GM12878 (cell line): ENCODE measurements at regions not wholly inside any gene's neighbourhood (a gene's known extent, or its start where the extent isn't known, plus 50 kb on each side); places are given as distances from the start of the nearest gene placed in this dataset.

Experiments
- ATAC-seq: fragments of 200-7000 bp; cut with Tn5 transposase; 3 replicates; pipeline ENCODE4 v1.9.1; 2020; ENCODE audit warnings: mild to moderate bottlenecking, moderate library complexity
- BruUV-seq: library from RNA; stranded (reverse); fragments of 400-500 nt; replicated peaks from 2 replicates; lab custom pipeline; 2021; lab: Mats Ljungman, UMichigan
- CTCF ChIA-PET: fragments of 300-600 bp; sonication (Branson Sonifier 250); formaldehyde crosslinking; extraction: SDS; loops from one replicate; lab custom pipeline; 2021; ENCODE audit warnings: inconsistent platforms; lab: Yijun Ruan, JAX
- POLR2A ChIA-PET: fragments of 350-600 bp; formaldehyde crosslinking; extraction: SDS; loops from one replicate; lab custom pipeline; 2021; ENCODE audit warnings: inconsistent platforms; lab: Charles Lee
- RAD21 ChIA-PET: fragments of 300-600 bp; sonication (Branson Sonifier 250); formaldehyde crosslinking; loops from one replicate; lab custom pipeline; 2023; ENCODE audit warnings: antibody characterized with exemption; ENCODE audit not compliant: unreplicated experiment; lab: Charles Lee
- SMC1A ChIA-PET: fragments of 300-600 bp; sonication (Branson Sonifier 250); formaldehyde crosslinking; loops from one replicate; lab custom pipeline; 2023; ENCODE audit not compliant: unreplicated experiment, uncharacterized antibody; lab: Charles Lee
- DNase-seq: peaks from one replicate; pipeline ENCODE4 v3.0.0-alpha.2; 2011; ENCODE audit warnings: low read depth, low spot score
- FAIRE-seq: peaks from 3 replicates; lab custom pipeline; 2011; peaks lifted over from hg19 to GRCh38; lab: Jason Lieb, UNC
- H2AFZ ChIP-seq: 2 replicates; pipeline ENCODE4 v1.6.0; 2011; ENCODE audit warnings: low read depth, low read length, control low read depth; ENCODE audit not compliant: control insufficient read depth
- H3K27ac ChIP-seq: 2 replicates; pipeline ENCODE4 v1.5.1; 2011; ENCODE audit warnings: control low read depth; ENCODE audit not compliant: control insufficient read depth, insufficient read depth
- H3K27me3 ChIP-seq, 2 experiments: replicated peaks in 1 of 2; 2 replicates each; pipeline versions ENCODE4 v1.6.0 to v1.6.1; 2011; ENCODE audit warnings: low read length in 1 of 2; ENCODE audit not compliant: control insufficient read depth in 2 of 2, insufficient read depth in 2 of 2
- H3K36me3 ChIP-seq, 2 experiments: 2 replicates each; pipeline ENCODE4 v1.5.1; 2011; ENCODE audit warnings: low read length in 1 of 2; ENCODE audit not compliant: control insufficient read depth in 2 of 2, insufficient read depth in 2 of 2
- H3K4me1 ChIP-seq: 2 replicates; pipeline ENCODE4 v1.6.1; 2011; ENCODE audit warnings: mild to moderate bottlenecking, low read length, moderate library complexity, mixed read lengths; ENCODE audit not compliant: control insufficient read depth, insufficient read depth
- H3K4me2 ChIP-seq: 2 replicates; pipeline ENCODE4 v1.6.0; 2011; ENCODE audit warnings: control low read depth; ENCODE audit not compliant: control insufficient read depth, insufficient read depth
- H3K4me3 ChIP-seq: fragments of 200-600 bp; sonication (generic); 2 replicates; pipeline ENCODE4 v1.5.1; 2016
- H3K79me2 ChIP-seq: 2 replicates; pipeline ENCODE4 v1.6.0; 2011; ENCODE audit warnings: low read length; ENCODE audit not compliant: control insufficient read depth, insufficient read depth
- H3K9ac ChIP-seq: 2 replicates; pipeline ENCODE4 v1.8.0; 2011; ENCODE audit warnings: low read length, control low read depth, mixed read lengths; ENCODE audit not compliant: control insufficient read depth, insufficient read depth
- H3K9me3 ChIP-seq: replicated peaks from 3 replicates; pipeline ENCODE4 v1.5.1; 2011; ENCODE audit warnings: mild to moderate bottlenecking, low read length; ENCODE audit not compliant: control insufficient read depth, insufficient read depth
- H4K20me1 ChIP-seq: 2 replicates; pipeline ENCODE4 v1.6.0; 2011; ENCODE audit not compliant: control insufficient read depth, insufficient read depth
- MEF2A ChIP-seq: IDR thresholded peaks from 2 replicates; pipeline ENCODE4 v1.6.1; 2011; ENCODE audit warnings: low read depth, mild to moderate bottlenecking, low read length, moderate library complexity; ENCODE audit not compliant: insufficient read depth
- PML ChIP-seq: IDR thresholded peaks from 2 replicates; pipeline ENCODE4 v1.6.1; 2012; ENCODE audit warnings: low read length, inconsistent platforms
- SP1 ChIP-seq: IDR thresholded peaks from one replicate; pipeline ENCODE4 v1.6.1; 2011; ENCODE audit warnings: low read depth, low read length
- SPI1 ChIP-seq: IDR thresholded peaks from 2 replicates; pipeline ENCODE4 v1.6.1; 2011; ENCODE audit warnings: low read depth, mild to moderate bottlenecking, low read length, moderate library complexity, borderline replicate concordance; ENCODE audit not compliant: insufficient read depth
- SRF ChIP-seq, 2 experiments: IDR thresholded peaks; 2 replicates each; pipeline ENCODE4 v1.6.1; 2011; ENCODE audit warnings: low read depth in 2 of 2, low read length in 2 of 2, mild to moderate bottlenecking in 1 of 2, moderate library complexity in 1 of 2
- WGBS: methylation state at CpG from one replicate; pipeline ENCODE4 v1.1.6; 2016; ENCODE audit warnings: low lambda C conversion rate; ENCODE audit not compliant: insufficient replicate concordance, insufficient coverage; ENCODE audit errors: missing lambda C conversion rate; 5-methylcytosine and 5-hydroxymethylcytosine counted together
- in situ Hi-C: fragments of 300-500 bp; cut with MboI; formaldehyde crosslinking; loops from 9 replicates; pipeline ENCODE4 v1.14.3; 2018; ENCODE audit warnings: mixed read lengths
- intact Hi-C: fragments of 100-400 bp; cut with micrococcal nuclease; formaldehyde crosslinking; loops from one replicate; pipeline ENCODE4 v1.14.2; 2022; ENCODE audit not compliant: unreplicated experiment
- TF ChIP-seq, protein P1 (sequence below): fragments of 450-650 bp; conservative IDR thresholded peaks from 2 replicates; pipeline ENCODE4 v1.6.1; 2017; ENCODE audit warnings: mild to moderate bottlenecking, moderate library complexity
- TF ChIP-seq, protein P2 (sequence below): IDR thresholded peaks from 2 replicates; pipeline ENCODE4 v1.6.1; 2011; ENCODE audit warnings: borderline replicate concordance, low read depth, mild to moderate bottlenecking, moderate library complexity, low read length; ENCODE audit not compliant: insufficient read depth, poor library complexity, severe bottlenecking
- TF ChIP-seq, protein P3 (sequence below): fragments of 450-650 bp; formaldehyde crosslinking; IDR thresholded peaks from 2 replicates; pipeline ENCODE4 v1.4.0; 2022; ENCODE audit warnings: mild to moderate bottlenecking, moderate library complexity

DNA sequence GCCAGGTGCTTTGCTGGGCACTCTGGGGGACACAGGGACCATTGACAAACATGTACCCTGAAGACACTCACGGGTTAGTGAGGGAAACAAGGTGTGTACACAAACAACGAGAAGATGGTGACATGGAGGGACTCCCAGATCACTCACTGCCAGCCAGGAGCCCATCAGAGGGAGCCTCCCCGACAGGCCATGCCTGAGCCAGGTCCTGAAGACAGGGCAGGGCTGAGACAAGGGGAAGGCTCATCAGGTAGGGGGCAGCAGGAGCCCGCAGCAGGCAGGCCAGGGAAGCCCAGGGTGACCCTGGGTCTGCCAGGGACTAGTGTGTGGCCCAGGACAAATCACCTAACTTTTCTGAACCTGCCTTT lies 127.9 kb downstream of the BUD13 start:
- no peak overlapping the region for H3K4me2 ChIP-seq
- 1% methylated on average over 4 of the region's 4 CpGs for WGBS
- FAIRE-seq (no peak), ATAC-seq (no peak; the same call in 2 of the 3 replicates), DNase-seq (no peak)
- H3K4me3 ChIP-seq: no peak overlapping the region
- POLR2A ChIA-PET: no interaction called here
- no peaks in the 10 kb centered on the region for H3K79me2 ChIP-seq
- H2AFZ ChIP-seq: no peak overlapping the region
- H3K27me3 ChIP-seq: no peaks in the 10 kb centered on the region; a peak in 1 of 4 replicates
- RAD21 ChIA-PET: no interaction called here
- H3K27ac ChIP-seq: no peak overlapping the region
- H4K20me1 ChIP-seq: no peaks in the 10 kb centered on the region; the same call in 1 of the 2 replicates
- H3K4me1 ChIP-seq: no peaks in the 10 kb centered on the region
- in situ Hi-C loops: no loop called here
- CTCF ChIA-PET: interaction anchor here (1.5 to 1.9 kb wide), 2 partner anchors 46 to 131 kb away, joined by 5 to 12 read pairs; no protein-coding TSS in a partner anchor
- SMC1A ChIA-PET: interaction anchor here (0.9 to 1.0 kb wide), 2 partner anchors 295 to 521 kb away, joined by 3 read pairs; no protein-coding TSS in a partner anchor
- intact Hi-C loops: loop anchor here (5.0 kb wide), 1 partner anchor 193 kb away; no protein-coding TSS in a partner anchor
- H3K9me3 ChIP-seq: no peaks in the 10 kb centered on the region
- TF ChIP-seq, protein P1, sequence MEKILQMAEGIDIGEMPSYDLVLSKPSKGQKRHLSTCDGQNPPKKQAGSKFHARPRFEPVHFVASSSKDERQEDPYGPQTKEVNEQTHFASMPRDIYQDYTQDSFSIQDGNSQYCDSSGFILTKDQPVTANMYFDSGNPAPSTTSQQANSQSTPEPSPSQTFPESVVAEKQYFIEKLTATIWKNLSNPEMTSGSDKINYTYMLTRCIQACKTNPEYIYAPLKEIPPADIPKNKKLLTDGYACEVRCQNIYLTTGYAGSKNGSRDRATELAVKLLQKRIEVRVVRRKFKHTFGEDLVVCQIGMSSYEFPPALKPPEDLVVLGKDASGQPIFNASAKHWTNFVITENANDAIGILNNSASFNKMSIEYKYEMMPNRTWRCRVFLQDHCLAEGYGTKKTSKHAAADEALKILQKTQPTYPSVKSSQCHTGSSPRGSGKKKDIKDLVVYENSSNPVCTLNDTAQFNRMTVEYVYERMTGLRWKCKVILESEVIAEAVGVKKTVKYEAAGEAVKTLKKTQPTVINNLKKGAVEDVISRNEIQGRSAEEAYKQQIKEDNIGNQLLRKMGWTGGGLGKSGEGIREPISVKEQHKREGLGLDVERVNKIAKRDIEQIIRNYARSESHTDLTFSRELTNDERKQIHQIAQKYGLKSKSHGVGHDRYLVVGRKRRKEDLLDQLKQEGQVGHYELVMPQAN: no peak
- H3K36me3 ChIP-seq: no peaks in the 10 kb centered on the region
- H3K9ac ChIP-seq: no peak overlapping the region
- no TSS peak for BruUV-seq

DNA sequence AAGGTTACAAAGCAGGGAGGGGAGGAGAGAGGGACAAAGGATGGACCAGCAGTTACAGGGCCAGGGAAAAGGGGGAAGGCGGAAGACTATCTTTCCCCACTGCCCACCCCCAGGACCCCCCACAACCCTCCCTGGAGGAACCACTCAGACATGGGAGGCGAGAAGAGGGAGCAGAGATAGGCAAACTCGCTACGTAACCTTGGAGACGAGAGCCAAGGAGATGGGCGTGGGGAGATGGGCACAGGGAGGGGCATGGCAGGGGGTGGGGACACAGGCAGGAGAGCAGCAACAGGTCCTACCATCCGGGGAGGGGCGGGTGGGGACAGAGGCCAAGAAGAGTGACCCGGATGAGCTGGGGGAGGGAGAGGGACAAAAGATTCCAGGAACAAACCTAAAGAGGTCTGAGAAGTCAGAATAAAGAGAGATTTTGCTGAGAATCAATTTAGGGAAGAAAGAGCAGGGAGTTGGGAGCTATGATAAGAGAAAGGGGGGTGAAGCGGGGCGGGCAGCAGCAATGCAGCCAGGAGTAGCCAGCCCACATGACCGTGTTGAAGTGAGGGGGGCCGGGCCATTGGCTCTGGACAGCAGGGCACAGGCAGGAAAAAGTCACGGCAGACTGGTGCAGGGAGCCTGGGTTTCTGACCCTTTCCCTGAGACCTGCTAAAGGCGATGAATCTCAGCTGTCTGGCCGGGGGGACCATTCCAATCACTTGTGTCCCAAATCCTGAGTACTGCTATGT lies 128.4 kb downstream of the BUD13 start:
- ChIA-PET CTCF (interaction anchor here (0.9 to 1.5 kb wide), 2 partner anchors 131 kb away, joined by 3 to 5 read pairs; no protein-coding TSS in a partner anchor), POLR2A (no interaction called here), RAD21 (no interaction called here), SMC1A (interaction anchor here (1.0 kb wide), 1 partner anchor 295 kb away, joined by 3 read pairs; no protein-coding TSS in a partner anchor)
- Histone ChIP-seq H3K4me1 (no peaks in the 10 kb centered on the region), H3K79me2 (no peaks in the 10 kb centered on the region), H3K27ac (no peak overlapping the region), H3K9ac (no peak overlapping the region), H3K4me2 (no peak overlapping the region), H3K27me3 (no peaks in the 10 kb centered on the region; a peak in 1 of 4 replicates), H3K9me3 (no peaks in the 10 kb centered on the region), H4K20me1 (no peaks in the 10 kb centered on the region; the same call in 1 of the 2 replicates), H3K36me3 (no peaks in the 10 kb centered on the region), H2AFZ (no peak overlapping the region), H3K4me3 (no peak overlapping the region)
- no peak for FAIRE-seq
- WGBS: 19% methylated on average over 14 of the region's 16 CpGs
- ATAC-seq: no peak
- BruUV-seq: no TSS peak
- in situ Hi-C loops: no loop called here
- no peak for DNase-seq
- intact Hi-C loops: loop anchor here (5.0 kb wide), 1 partner anchor 192 kb away; no protein-coding TSS in a partner anchor
- TF ChIP-seq, protein P2, sequence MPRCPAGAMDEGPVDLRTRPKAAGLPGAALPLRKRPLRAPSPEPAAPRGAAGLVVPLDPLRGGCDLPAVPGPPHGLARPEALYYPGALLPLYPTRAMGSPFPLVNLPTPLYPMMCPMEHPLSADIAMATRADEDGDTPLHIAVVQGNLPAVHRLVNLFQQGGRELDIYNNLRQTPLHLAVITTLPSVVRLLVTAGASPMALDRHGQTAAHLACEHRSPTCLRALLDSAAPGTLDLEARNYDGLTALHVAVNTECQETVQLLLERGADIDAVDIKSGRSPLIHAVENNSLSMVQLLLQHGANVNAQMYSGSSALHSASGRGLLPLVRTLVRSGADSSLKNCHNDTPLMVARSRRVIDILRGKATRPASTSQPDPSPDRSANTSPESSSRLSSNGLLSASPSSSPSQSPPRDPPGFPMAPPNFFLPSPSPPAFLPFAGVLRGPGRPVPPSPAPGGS: no peak
- TF ChIP-seq, protein P3, sequence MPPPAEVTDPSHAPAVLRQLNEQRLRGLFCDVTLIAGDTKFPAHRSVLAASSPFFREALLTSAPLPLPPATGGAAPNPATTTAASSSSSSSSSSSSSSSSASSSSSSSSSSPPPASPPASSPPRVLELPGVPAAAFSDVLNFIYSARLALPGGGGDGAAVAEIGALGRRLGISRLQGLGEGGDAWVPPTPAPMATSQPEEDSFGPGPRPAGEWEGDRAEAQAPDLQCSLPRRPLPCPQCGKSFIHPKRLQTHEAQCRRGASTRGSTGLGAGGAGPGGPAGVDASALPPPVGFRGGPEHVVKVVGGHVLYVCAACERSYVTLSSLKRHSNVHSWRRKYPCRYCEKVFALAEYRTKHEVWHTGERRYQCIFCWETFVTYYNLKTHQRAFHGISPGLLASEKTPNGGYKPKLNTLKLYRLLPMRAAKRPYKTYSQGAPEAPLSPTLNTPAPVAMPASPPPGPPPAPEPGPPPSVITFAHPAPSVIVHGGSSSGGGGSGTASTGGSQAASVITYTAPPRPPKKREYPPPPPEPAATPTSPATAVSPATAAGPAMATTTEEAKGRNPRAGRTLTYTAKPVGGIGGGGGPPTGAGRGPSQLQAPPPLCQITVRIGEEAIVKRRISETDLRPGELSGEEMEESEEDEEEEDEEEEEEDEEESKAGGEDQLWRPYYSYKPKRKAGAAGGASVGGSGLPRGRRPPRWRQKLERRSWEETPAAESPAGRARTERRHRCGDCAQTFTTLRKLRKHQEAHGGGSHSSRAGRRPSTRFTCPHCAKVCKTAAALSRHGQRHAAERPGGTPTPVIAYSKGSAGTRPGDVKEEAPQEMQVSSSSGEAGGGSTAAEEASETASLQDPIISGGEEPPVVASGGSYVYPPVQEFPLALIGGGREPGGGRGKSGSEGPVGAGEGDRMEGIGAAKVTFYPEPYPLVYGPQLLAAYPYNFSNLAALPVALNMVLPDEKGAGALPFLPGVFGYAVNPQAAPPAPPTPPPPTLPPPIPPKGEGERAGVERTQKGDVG (CRISPR knock-in tag): no peak
- TF ChIP-seq SP1 (no peak), SRF (IDR thresholded peaks at IDR 0.05; ENCODE audit: low read depth in 2 of 2, low read length in 2 of 2) (no peak), MEF2A (no peak), PML (no peak), SPI1 (no peak)
